ENCODE measurements at regions not wholly inside any gene's neighbourhood (a gene's known extent, or its start where the extent isn't known, plus 50 kb on each side); places are given as distances from the start of the nearest gene placed in this dataset.
"Not testable (repeated sequence)": the region's sequence is repeated elsewhere in the genome, so short reads cannot be mapped to it uniquely, and the experiment has no call there.

DNA sequence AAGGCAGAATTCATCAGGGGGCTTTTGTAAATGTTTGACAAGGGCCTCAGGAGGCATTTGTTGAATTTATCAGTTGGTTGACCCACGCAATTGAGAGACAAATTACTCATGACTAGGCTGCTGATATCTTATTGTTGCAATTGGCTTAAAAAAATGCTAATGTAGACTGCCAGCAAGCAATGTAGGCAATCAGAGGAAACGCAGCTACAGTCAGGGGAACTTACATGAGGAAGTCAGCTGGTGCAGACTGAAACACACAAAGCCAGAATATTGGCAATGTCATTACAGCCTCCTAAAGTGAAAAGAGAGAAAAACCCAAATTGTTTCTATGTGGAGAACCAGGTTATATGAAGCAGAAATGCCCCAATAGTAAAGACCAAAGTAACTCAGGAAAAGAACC, 83.9 kb downstream of the EIF1AY start:
- H3K27ac ChIP-seq (ENCODE audit: low read length) = no peak overlapping the region
- H3K9ac ChIP-seq (ENCODE audit: low read length) = no peak overlapping the region
- H3K4me2 ChIP-seq (ENCODE audit: low read length) = no peak overlapping the region
- no peaks in the 10 kb centered on the region for H3K79me2 ChIP-seq (ENCODE audit: low read length)
- H3K9me3 ChIP-seq (ENCODE audit: insufficient read depth, low read length) = no peaks in the 10 kb centered on the region
- no peak for TF ChIP-seq EZH2phosphoT487 (IDR thresholded peaks at IDR 0.05; ENCODE audit: low read depth)
- TF ChIP-seq, protein P1, sequence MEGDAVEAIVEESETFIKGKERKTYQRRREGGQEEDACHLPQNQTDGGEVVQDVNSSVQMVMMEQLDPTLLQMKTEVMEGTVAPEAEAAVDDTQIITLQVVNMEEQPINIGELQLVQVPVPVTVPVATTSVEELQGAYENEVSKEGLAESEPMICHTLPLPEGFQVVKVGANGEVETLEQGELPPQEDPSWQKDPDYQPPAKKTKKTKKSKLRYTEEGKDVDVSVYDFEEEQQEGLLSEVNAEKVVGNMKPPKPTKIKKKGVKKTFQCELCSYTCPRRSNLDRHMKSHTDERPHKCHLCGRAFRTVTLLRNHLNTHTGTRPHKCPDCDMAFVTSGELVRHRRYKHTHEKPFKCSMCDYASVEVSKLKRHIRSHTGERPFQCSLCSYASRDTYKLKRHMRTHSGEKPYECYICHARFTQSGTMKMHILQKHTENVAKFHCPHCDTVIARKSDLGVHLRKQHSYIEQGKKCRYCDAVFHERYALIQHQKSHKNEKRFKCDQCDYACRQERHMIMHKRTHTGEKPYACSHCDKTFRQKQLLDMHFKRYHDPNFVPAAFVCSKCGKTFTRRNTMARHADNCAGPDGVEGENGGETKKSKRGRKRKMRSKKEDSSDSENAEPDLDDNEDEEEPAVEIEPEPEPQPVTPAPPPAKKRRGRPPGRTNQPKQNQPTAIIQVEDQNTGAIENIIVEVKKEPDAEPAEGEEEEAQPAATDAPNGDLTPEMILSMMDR (IDR thresholded peaks at IDR 0.05; ENCODE audit: low read depth, low read length) = no peak
- no peaks in the 10 kb centered on the region for H4K20me1 ChIP-seq (ENCODE audit: insufficient read depth, low read length)
- H3K27me3 ChIP-seq (ENCODE audit: low read depth, low read length) = no peaks in the 10 kb centered on the region
- no peak overlapping the region for H3K4me3 ChIP-seq (ENCODE audit: low read length)
- H3K36me3 ChIP-seq (replicated peaks; ENCODE audit: low read depth, low read length) = no peaks in the 10 kb centered on the region
- no peak overlapping the region for H2AFZ ChIP-seq (ENCODE audit: low read depth, low read length)
- no peaks in the 10 kb centered on the region for H3K4me1 ChIP-seq (ENCODE audit: low read length)

DNA sequence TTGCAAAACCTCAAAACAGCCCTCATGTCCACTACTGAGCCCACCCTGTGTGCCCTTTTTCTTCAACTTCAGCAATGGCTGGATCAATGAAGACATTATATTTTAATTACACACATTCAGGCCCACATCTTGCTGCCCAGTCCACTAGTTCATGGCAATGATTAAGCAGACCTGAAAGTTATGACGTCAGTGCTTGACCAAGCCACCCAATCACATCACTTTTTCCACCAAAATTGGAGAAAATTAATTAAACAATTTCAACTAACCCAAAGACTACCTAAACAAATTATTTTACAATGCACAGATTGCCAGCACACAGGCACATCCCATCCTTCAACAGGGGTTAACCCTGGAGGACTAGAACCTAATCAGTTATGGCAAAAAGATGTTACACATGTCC, 86.6 kb downstream of the EIF1AY start:
- Histone ChIP-seq H3K27ac (ENCODE audit: low read length) (no peak overlapping the region), H4K20me1 (ENCODE audit: insufficient read depth, low read length) (no peaks in the 10 kb centered on the region), H3K4me2 (ENCODE audit: low read length) (no peak overlapping the region), H3K79me2 (ENCODE audit: low read length) (no peaks in the 10 kb centered on the region), H3K27me3 (ENCODE audit: low read depth, low read length) (no peaks in the 10 kb centered on the region), H3K9me3 (ENCODE audit: insufficient read depth, low read length) (no peaks in the 10 kb centered on the region), H3K4me3 (ENCODE audit: low read length) (no peak overlapping the region), H2AFZ (ENCODE audit: low read depth, low read length) (no peak overlapping the region), H3K36me3 (replicated peaks; ENCODE audit: low read depth, low read length) (no peaks in the 10 kb centered on the region), H3K9ac (ENCODE audit: low read length) (no peak overlapping the region), H3K4me1 (ENCODE audit: low read length) (no peaks in the 10 kb centered on the region)
- TF ChIP-seq EZH2phosphoT487 (IDR thresholded peaks at IDR 0.05; ENCODE audit: low read depth) = no peak
- TF ChIP-seq, protein P1 (IDR thresholded peaks at IDR 0.05; ENCODE audit: low read depth, low read length) = no peak

DNA sequence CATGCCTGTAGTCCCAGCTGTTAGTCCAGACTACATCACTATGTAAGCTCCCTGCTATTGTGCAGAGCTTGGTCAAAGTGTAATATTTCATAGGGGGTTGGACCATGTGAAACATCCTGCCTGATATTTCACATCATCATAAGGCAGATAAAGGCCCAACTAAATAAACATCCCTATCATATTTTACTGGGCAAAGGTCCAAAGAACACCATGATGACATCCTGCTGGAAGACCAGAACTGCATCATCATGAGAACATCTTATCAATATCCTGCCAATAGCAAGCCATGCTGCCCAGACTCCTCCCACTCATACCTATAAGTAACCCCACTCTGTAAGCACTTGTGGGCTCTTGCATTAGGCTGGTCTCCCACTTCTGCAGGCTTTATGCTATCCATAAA, 88.6 kb downstream of the EIF1AY start:
- Histone ChIP-seq H3K4me2 (ENCODE audit: low read length) (no peak overlapping the region), H3K79me2 (ENCODE audit: low read length) (no peaks in the 10 kb centered on the region), H3K27me3 (ENCODE audit: low read depth, low read length) (no peaks in the 10 kb centered on the region), H4K20me1 (ENCODE audit: insufficient read depth, low read length) (no peaks in the 10 kb centered on the region), H3K4me1 (ENCODE audit: low read length) (no peaks in the 10 kb centered on the region), H3K27ac (ENCODE audit: low read length) (no peak overlapping the region), H2AFZ (ENCODE audit: low read depth, low read length) (no peak overlapping the region), H3K9me3 (ENCODE audit: insufficient read depth, low read length) (no peaks in the 10 kb centered on the region), H3K36me3 (replicated peaks; ENCODE audit: low read depth, low read length) (no peaks in the 10 kb centered on the region), H3K4me3 (ENCODE audit: low read length) (no peak overlapping the region), H3K9ac (ENCODE audit: low read length) (no peak overlapping the region)
- TF ChIP-seq EZH2phosphoT487 (IDR thresholded peaks at IDR 0.05; ENCODE audit: low read depth) = no peak
- TF ChIP-seq, protein P1 (IDR thresholded peaks at IDR 0.05; ENCODE audit: low read depth, low read length) = no peak

DNA sequence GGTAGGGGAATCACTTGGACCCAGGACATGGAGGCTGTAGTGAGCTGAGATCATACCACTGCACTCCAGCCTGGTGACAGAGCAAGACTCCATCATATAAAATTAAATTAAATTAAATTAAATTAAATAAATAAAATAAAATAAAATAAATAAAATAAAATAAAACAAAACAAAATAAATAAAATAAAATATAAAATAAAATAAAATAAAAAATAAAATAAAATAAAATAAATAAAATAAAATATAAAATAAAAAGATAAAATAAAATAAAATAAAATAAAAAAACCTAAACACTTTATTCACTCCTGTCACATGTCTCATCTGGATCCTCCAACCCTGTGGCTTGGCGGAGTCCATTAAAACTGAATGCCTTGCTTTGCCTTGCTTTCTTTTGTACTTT, 89.8 kb downstream of the EIF1AY start:
- H3K9ac ChIP-seq (ENCODE audit: low read length); H2AFZ ChIP-seq (ENCODE audit: low read depth, low read length); H4K20me1 ChIP-seq (ENCODE audit: insufficient read depth, low read length); H3K36me3 ChIP-seq (replicated peaks; ENCODE audit: low read depth, low read length); H3K27me3 ChIP-seq (ENCODE audit: low read depth, low read length); H3K79me2 ChIP-seq (ENCODE audit: low read length); H3K4me2 ChIP-seq (ENCODE audit: low read length); H3K9me3 ChIP-seq (ENCODE audit: insufficient read depth, low read length); H3K4me3 ChIP-seq (ENCODE audit: low read length); H3K4me1 ChIP-seq (ENCODE audit: low read length); H3K27ac ChIP-seq (ENCODE audit: low read length): not testable (repeated sequence)

DNA sequence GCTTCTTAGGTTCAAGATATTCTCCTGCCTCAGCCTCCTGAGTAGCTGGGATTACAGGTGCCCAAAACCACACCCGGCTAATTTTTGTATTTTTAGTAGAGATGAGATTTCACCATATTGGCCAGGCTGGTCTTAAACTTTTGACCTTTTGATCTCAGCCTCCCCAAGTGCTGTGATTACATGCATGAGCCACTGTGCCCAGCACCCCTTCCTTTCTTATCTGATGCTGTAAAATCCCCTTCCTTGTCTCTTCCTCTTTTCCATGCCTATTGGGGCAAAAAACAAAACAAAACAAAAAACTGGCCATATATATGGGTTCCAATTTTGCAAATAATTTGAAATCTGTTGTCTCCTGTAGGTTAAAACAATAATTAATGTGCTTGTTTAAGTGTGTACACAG, 74.0 kb upstream of the RPS4Y2 start:
- H4K20me1 ChIP-seq (ENCODE audit: insufficient read depth, low read length) = no peaks in the 10 kb centered on the region

More for the DNA sequence above, 74.0 kb upstream of the RPS4Y2 start:
- Histone ChIP-seq H2AFZ (ENCODE audit: low read depth, low read length) (no peak overlapping the region), H3K4me3 (ENCODE audit: low read length) (no peak overlapping the region), H3K9me3 (ENCODE audit: insufficient read depth, low read length) (no peaks in the 10 kb centered on the region), H3K4me2 (ENCODE audit: low read length) (no peak overlapping the region), H3K9ac (ENCODE audit: low read length) (no peak overlapping the region), H3K27me3 (ENCODE audit: low read depth, low read length) (no peaks in the 10 kb centered on the region), H3K36me3 (replicated peaks; ENCODE audit: low read depth, low read length) (no peaks in the 10 kb centered on the region), H3K79me2 (ENCODE audit: low read length) (no peaks in the 10 kb centered on the region), H3K27ac (ENCODE audit: low read length) (no peak overlapping the region), H3K4me1 (ENCODE audit: low read length) (peaks cover 4% of the 10 kb centered on the region; the same call in 1 of the 2 replicates)
- TF ChIP-seq EZH2phosphoT487 (IDR thresholded peaks at IDR 0.05; ENCODE audit: low read depth) = no peak
- TF ChIP-seq, protein P1 (IDR thresholded peaks at IDR 0.05; ENCODE audit: low read depth, low read length) = no peak
